IMR-90 (cell line): ENCODE measurements at regions not wholly inside any gene's neighbourhood (a gene's known extent, or its start where the extent isn't known, plus 50 kb on each side); places are given as distances from the start of the nearest gene placed in this dataset.

Source experiments
- BHLHE40 ChIP-seq: fragments of 150-350 bp; IDR thresholded peaks from 2 replicates; pipeline ENCODE4 v1.6.1; 2016; ENCODE audit warnings: mild to moderate bottlenecking, low read depth, low read length
- CEBPB ChIP-seq: IDR thresholded peaks from 2 replicates; pipeline ENCODE4 v1.6.1; 2012; ENCODE audit warnings: low read depth, low read length, improper control_type of control experiment
- CTCF ChIP-seq: conservative IDR thresholded peaks from 2 replicates; pipeline ENCODE4 v1.5.1; 2012; ENCODE audit warnings: mild to moderate bottlenecking, low read depth, low read length, improper control_type of control experiment
- ELK1 ChIP-seq: fragments of 150-350 bp; IDR thresholded peaks from 2 replicates; pipeline ENCODE4 v1.6.1; 2016; ENCODE audit warnings: low read depth, mild to moderate bottlenecking, low read length, moderate library complexity, borderline replicate concordance
- MAFK ChIP-seq: IDR thresholded peaks from 2 replicates; pipeline ENCODE4 v1.6.1; 2012; ENCODE audit warnings: low read depth, low read length, improper control_type of control experiment
- MAZ ChIP-seq: IDR thresholded peaks from 2 replicates; pipeline ENCODE4 v1.6.1; 2012; ENCODE audit warnings: low read depth, mild to moderate bottlenecking, low read length, improper control_type of control experiment, moderate library complexity, borderline replicate concordance
- MXI1 ChIP-seq: IDR thresholded peaks from 2 replicates; pipeline ENCODE4 v1.6.1; 2012; ENCODE audit warnings: low read depth, mild to moderate bottlenecking, low read length, moderate library complexity, borderline replicate concordance
- NFE2L2 ChIP-seq: fragments of 150-350 bp; IDR thresholded peaks from 2 replicates; pipeline ENCODE4 v1.6.1; 2016; ENCODE audit warnings: low read depth, mild to moderate bottlenecking, low read length
- POLR2A ChIP-seq: IDR thresholded peaks from 2 replicates; pipeline ENCODE4 v1.6.1; 2012; ENCODE audit warnings: mild to moderate bottlenecking, low read depth, low read length
- RAD21 ChIP-seq: IDR thresholded peaks from 2 replicates; pipeline ENCODE4 v1.6.1; 2012; ENCODE audit warnings: low read length, improper control_type of control experiment
- RCOR1 ChIP-seq: IDR thresholded peaks from 2 replicates; pipeline ENCODE4 v1.6.1; 2012; ENCODE audit warnings: mild to moderate bottlenecking, low read length, improper control_type of control experiment; ENCODE audit not compliant: insufficient replicate concordance
- RFX5 ChIP-seq: IDR thresholded peaks from 2 replicates; pipeline ENCODE4 v1.8.0; 2012; ENCODE audit warnings: low read depth, mild to moderate bottlenecking, low read length, moderate library complexity
- USF2 ChIP-seq: fragments of 150-350 bp; IDR thresholded peaks from 2 replicates; pipeline ENCODE4 v1.6.1; 2017; ENCODE audit warnings: mild to moderate bottlenecking, antibody characterized with exemption, low read length, low read depth

GRCh38 chr12:66960704-66961690, 282.1 kb upstream of the GRIP1 start:
- no peak for TF ChIP-seq CTCF
- TF ChIP-seq RFX5, result no peak
- no peak for TF ChIP-seq POLR2A
- no peak for TF ChIP-seq RAD21
- no peak for TF ChIP-seq BHLHE40
- TF ChIP-seq NFE2L2, result no peak
- no peak for TF ChIP-seq ELK1
- no peak for TF ChIP-seq CEBPB
- TF ChIP-seq MXI1, result no peak
- no peak for TF ChIP-seq MAZ
- TF ChIP-seq MAFK, result no peak
- no peak for TF ChIP-seq RCOR1
- no peak for TF ChIP-seq USF2
